IMR-90 (cell line): ENCODE measurements at regions not wholly inside any gene's neighbourhood (a gene's known extent, or its start where the extent isn't known, plus 50 kb on each side); places are given as distances from the start of the nearest gene placed in this dataset.

Experiments
- ATAC-seq: fragments of 200-7000 bp; cut with Tn5 transposase; 2 replicates; pipeline ENCODE4 v1.9.1; 2020; ENCODE audit warnings: low read depth, mild to moderate bottlenecking, moderate library complexity
- BruUV-seq: library from RNA; stranded (reverse); fragments of 400-500 nt; replicated peaks from 2 replicates; lab custom pipeline; 2021; lab: Mats Ljungman, UMichigan
- CTCF ChIA-PET: fragments of 300-600 bp; formaldehyde crosslinking; extraction: SDS; loops from one replicate; lab custom pipeline; 2021; ENCODE audit warnings: antibody characterized with exemption; lab: Yijun Ruan, JAX
- POLR2A ChIA-PET: fragments of 300-600 bp; sonication (Branson Sonifier 250); formaldehyde crosslinking; loops from one replicate; lab custom pipeline; 2022; ENCODE audit warnings: antibody characterized with exemption; ENCODE audit not compliant: unreplicated experiment; lab: Charles Lee
- DNase-seq: peaks from one replicate; pipeline ENCODE4 v3.0.0; 2013
- H2AFZ ChIP-seq: replicated peaks from 2 replicates; pipeline ENCODE3; 2013; ENCODE audit warnings: low read length, mild to moderate bottlenecking; ENCODE audit not compliant: poor library complexity
- H2AK5ac ChIP-seq: 2 replicates; pipeline ENCODE4 v1.6.1; 2013; ENCODE audit warnings: low read depth, low read length, inconsistent platforms
- H2AK9ac ChIP-seq: replicated peaks from 2 replicates; pipeline ENCODE3; 2013; ENCODE audit warnings: mild to moderate bottlenecking, low read depth, low read length, moderate library complexity; ENCODE audit not compliant: poor library complexity
- H2BK120ac ChIP-seq: 2 replicates; pipeline ENCODE4 v1.6.1; 2013; ENCODE audit warnings: low read depth, low read length, inconsistent platforms
- H2BK15ac ChIP-seq: 3 replicates; pipeline ENCODE4 v1.6.1; 2013; ENCODE audit warnings: low read depth, low read length, inconsistent platforms
- H2BK20ac ChIP-seq: 2 replicates; pipeline ENCODE4 v1.6.1; 2013; ENCODE audit warnings: low read depth, mild to moderate bottlenecking, inconsistent platforms, low read length, moderate library complexity
- H2BK5ac ChIP-seq: 2 replicates; pipeline ENCODE4 v1.6.1; 2013; ENCODE audit warnings: mild to moderate bottlenecking, low read depth, low read length, inconsistent platforms; ENCODE audit not compliant: poor library complexity, severe bottlenecking
- H3K14ac ChIP-seq: replicated peaks from 2 replicates; pipeline ENCODE4 v1.6.1; 2013; ENCODE audit warnings: low read depth, low read length, inconsistent platforms
- H3K18ac ChIP-seq: 2 replicates; pipeline ENCODE4 v1.6.1; 2013; ENCODE audit warnings: low read depth, low read length, control low read depth
- H3K23ac ChIP-seq: 2 replicates; pipeline ENCODE4 v1.6.1; 2013; ENCODE audit warnings: low read depth, low read length, inconsistent platforms
- H3K27ac ChIP-seq: 2 replicates; pipeline ENCODE4 v1.5.1; 2013; ENCODE audit warnings: mild to moderate bottlenecking, control low read depth, low read length; ENCODE audit not compliant: insufficient read depth
- H3K27me3 ChIP-seq: 2 replicates; pipeline ENCODE4 v1.6.1; 2013; ENCODE audit warnings: low read length; ENCODE audit not compliant: control insufficient read depth, insufficient read depth
- H3K36me3 ChIP-seq: 2 replicates; pipeline ENCODE4 v1.6.1; 2013; ENCODE audit warnings: low read length, mixed read lengths; ENCODE audit not compliant: control insufficient read depth, insufficient read depth
- H3K4ac ChIP-seq: 2 replicates; pipeline ENCODE4 v1.6.1; 2013; ENCODE audit warnings: low read depth, low read length, inconsistent platforms
- H3K4me1 ChIP-seq: 2 replicates; pipeline ENCODE4 v1.6.1; 2013; ENCODE audit warnings: low read length, mixed read lengths; ENCODE audit not compliant: control insufficient read depth, insufficient read depth
- H3K4me2 ChIP-seq: 2 replicates; pipeline ENCODE4 v1.6.1; 2013; ENCODE audit warnings: low read depth, mild to moderate bottlenecking, control low read depth, low read length, moderate library complexity
- H3K4me3 ChIP-seq: 2 replicates; pipeline ENCODE4 v1.5.1; 2013; ENCODE audit warnings: low read depth, mild to moderate bottlenecking, control low read depth, low read length, moderate library complexity; ENCODE audit not compliant: insufficient read depth
- H3K56ac ChIP-seq: 2 replicates; pipeline ENCODE4 v1.6.1; 2013; ENCODE audit warnings: low read length, inconsistent platforms; ENCODE audit not compliant: insufficient read depth; ENCODE audit errors: extremely low read depth
- H3K79me1 ChIP-seq, 2 experiments: 2 replicates each; pipeline ENCODE4 v1.6.1; 2013; ENCODE audit warnings: low read length in 2 of 2, inconsistent platforms in 1 of 2, low read depth in 1 of 2
- H3K9ac ChIP-seq: 2 replicates; pipeline ENCODE4 v1.6.1; 2013; ENCODE audit warnings: low read depth, low read length, control low read depth
- H3K9me1 ChIP-seq: 2 replicates; pipeline ENCODE4 v1.6.1; 2013; ENCODE audit warnings: low read length, inconsistent platforms; ENCODE audit not compliant: insufficient read depth
- H3K9me3 ChIP-seq: 2 replicates; pipeline ENCODE4 v1.6.1; 2013; ENCODE audit warnings: low read length; ENCODE audit not compliant: control insufficient read depth, insufficient read depth
- H4K20me1 ChIP-seq: 2 replicates; pipeline ENCODE4 v1.6.1; 2013; ENCODE audit warnings: low read length, inconsistent platforms; ENCODE audit not compliant: insufficient read depth
- H4K5ac ChIP-seq: 2 replicates; pipeline ENCODE4 v1.6.1; 2013; ENCODE audit warnings: mild to moderate bottlenecking, low read depth, low read length, control low read depth
- H4K8ac ChIP-seq, 2 experiments: 2 replicates each; pipeline ENCODE4 v1.6.1; 2013; ENCODE audit warnings: low read depth in 2 of 2, low read length in 2 of 2, control low read depth in 1 of 2, inconsistent platforms in 1 of 2
- H4K91ac ChIP-seq: 2 replicates; pipeline ENCODE4 v1.6.1; 2013; ENCODE audit warnings: low read depth, low read length, inconsistent platforms; ENCODE audit not compliant: insufficient read depth
- CHD1 ChIP-seq: IDR thresholded peaks from 2 replicates; pipeline ENCODE4 v1.6.1; 2012; ENCODE audit warnings: low read depth, low read length, improper control_type of control experiment
- CTCF ChIP-seq: conservative IDR thresholded peaks from 2 replicates; pipeline ENCODE4 v1.5.1; 2012; ENCODE audit warnings: mild to moderate bottlenecking, low read depth, low read length, improper control_type of control experiment
- ELK1 ChIP-seq: fragments of 150-350 bp; IDR thresholded peaks from 2 replicates; pipeline ENCODE4 v1.6.1; 2016; ENCODE audit warnings: low read depth, mild to moderate bottlenecking, low read length, moderate library complexity, borderline replicate concordance
- FOS ChIP-seq: fragments of 150-350 bp; IDR thresholded peaks from 2 replicates; pipeline ENCODE4 v1.6.1; 2016; ENCODE audit warnings: low read depth, low read length
- MAFK ChIP-seq: IDR thresholded peaks from 2 replicates; pipeline ENCODE4 v1.6.1; 2012; ENCODE audit warnings: low read depth, low read length, improper control_type of control experiment
- MXI1 ChIP-seq: IDR thresholded peaks from 2 replicates; pipeline ENCODE4 v1.6.1; 2012; ENCODE audit warnings: low read depth, mild to moderate bottlenecking, low read length, moderate library complexity, borderline replicate concordance
- NFE2L2 ChIP-seq: fragments of 150-350 bp; IDR thresholded peaks from 2 replicates; pipeline ENCODE4 v1.6.1; 2016; ENCODE audit warnings: low read depth, mild to moderate bottlenecking, low read length
- POLR2A ChIP-seq: IDR thresholded peaks from 2 replicates; pipeline ENCODE4 v1.6.1; 2012; ENCODE audit warnings: mild to moderate bottlenecking, low read depth, low read length
- RAD21 ChIP-seq: IDR thresholded peaks from 2 replicates; pipeline ENCODE4 v1.6.1; 2012; ENCODE audit warnings: low read length, improper control_type of control experiment
- RFX5 ChIP-seq: IDR thresholded peaks from 2 replicates; pipeline ENCODE4 v1.8.0; 2012; ENCODE audit warnings: low read depth, mild to moderate bottlenecking, low read length, moderate library complexity
- SMC3 ChIP-seq: fragments of 150-350 bp; IDR thresholded peaks from 2 replicates; pipeline ENCODE4 v1.6.1; 2016; ENCODE audit warnings: low read depth, mild to moderate bottlenecking, antibody characterized with exemption, low read length, moderate library complexity
- USF2 ChIP-seq: fragments of 150-350 bp; IDR thresholded peaks from 2 replicates; pipeline ENCODE4 v1.6.1; 2017; ENCODE audit warnings: mild to moderate bottlenecking, antibody characterized with exemption, low read length, low read depth
- WGBS, 2 experiments: methylation state at CpG; one replicate each; pipeline versions ENCODE4 v1.1.5 to v1.1.7; 2013; ENCODE audit warnings: missing lambda C conversion rate in 2 of 2; ENCODE audit not compliant: insufficient read length in 1 of 2; ENCODE audit errors: extremely low coverage in 2 of 2; 5-methylcytosine and 5-hydroxymethylcytosine counted together
- dilution Hi-C: fragments of 300-500 bp; cut with HindIII; formaldehyde crosslinking; loops from one replicate; pipeline ENCODE4 v1.14.3; 2018; ENCODE audit warnings: low sequenced_read_pairs; ENCODE audit not compliant: unreplicated experiment
- in situ Hi-C: fragments of 300-500 bp; cut with MboI; formaldehyde crosslinking; loops from 3 replicates; pipeline ENCODE4 v1.14.3; 2019; ENCODE audit warnings: low sequenced_read_pairs, inconsistent platforms, mixed read lengths
- intact Hi-C: fragments of 100-400 bp; cut with micrococcal nuclease; formaldehyde crosslinking; loops from 2 replicates; pipeline ENCODE4 v1.10.0; 2022

- H2AK5ac ChIP-seq, result no peak overlapping the region
- no peaks in the 10 kb centered on the region for H3K9me3 ChIP-seq
- no peak for DNase-seq
- no peak overlapping the region for H3K4ac ChIP-seq
- no peak overlapping the region for H2AK9ac ChIP-seq
- POLR2A ChIA-PET, result no interaction called here
- no peak overlapping the region for H2AFZ ChIP-seq
- H3K79me1 ChIP-seq, result no peaks in the 10 kb centered on the region
- TF ChIP-seq MAFK, result no peak
- TF ChIP-seq USF2, result no peak
- TF ChIP-seq CHD1, result no peak
- TF ChIP-seq ELK1, result no peak
- no peak for TF ChIP-seq CTCF
- TF ChIP-seq POLR2A, result no peak
- no peak for TF ChIP-seq NFE2L2
- no peak for TF ChIP-seq FOS
- TF ChIP-seq RFX5, result no peak
- TF ChIP-seq RAD21, result no peak
- no peak for TF ChIP-seq MXI1
- no peak for TF ChIP-seq SMC3
- CTCF ChIA-PET, result no interaction called here
- no peak overlapping the region for H3K14ac ChIP-seq
- no peak overlapping the region for H3K23ac ChIP-seq
- dilution Hi-C loops, result no loop called here
- no TSS peak for BruUV-seq
- no peak overlapping the region for H2BK5ac ChIP-seq
- no peaks in the 10 kb centered on the region for H3K9me1 ChIP-seq
- no peak overlapping the region for H2BK20ac ChIP-seq
- no peak overlapping the region for H3K4me2 ChIP-seq
- H3K18ac ChIP-seq, result no peak overlapping the region
- WGBS, 2 experiments, result no CpG with 5 or more reads among the region's 1 CpG
- H3K27ac ChIP-seq, result no peak overlapping the region
- intact Hi-C loops, result no loop called here
- H4K8ac ChIP-seq, result no peak overlapping the region
- no peak overlapping the region for H2BK15ac ChIP-seq
- H3K27me3 ChIP-seq, result no peaks in the 10 kb centered on the region
- H4K5ac ChIP-seq, result no peak overlapping the region
- H3K56ac ChIP-seq, result no peak overlapping the region
- H4K91ac ChIP-seq, result no peak overlapping the region
- no peak for ATAC-seq
- no peak overlapping the region for H3K4me3 ChIP-seq
- H2BK120ac ChIP-seq, result no peak overlapping the region
- no peaks in the 10 kb centered on the region for H3K36me3 ChIP-seq
- in situ Hi-C loops, result no loop called here
- H4K20me1 ChIP-seq, result no peaks in the 10 kb centered on the region
- H3K4me1 ChIP-seq, result no peaks in the 10 kb centered on the region
- H3K9ac ChIP-seq, result no peak overlapping the region
These were observed 224.6 kb upstream of the N4BP1 start for GRCh38 chr16:48834576-48834975.
